SK-N-SH (cell line): ENCODE measurements at regions not wholly inside any gene's neighbourhood (a gene's known extent, or its start where the extent isn't known, plus 50 kb on each side); places are given as distances from the start of the nearest gene placed in this dataset.

Experiments
- CTCF ChIA-PET: fragments of 300-600, 350-600 bp; formaldehyde crosslinking; extraction: SDS; loops from one replicate; lab custom pipeline; 2021; lab: Yijun Ruan, JAX
- POLR2A ChIA-PET: fragments of 350-600 bp; sonication (Branson Sonifier 250); formaldehyde crosslinking; extraction: SDS; loops from one replicate; lab custom pipeline; 2020; ENCODE audit warnings: antibody characterized with exemption, inconsistent platforms; lab: Yijun Ruan, JAX
- DNase-seq: peaks from one replicate; pipeline ENCODE4 v3.0.0; 2012
- H2AFZ ChIP-seq: fragments of 200-600 bp; sonication (generic); 2 replicates; pipeline ENCODE4 v1.8.1; 2016; ENCODE audit warnings: antibody characterized with exemption, mild to moderate bottlenecking, low read depth
- H3F3A ChIP-seq: fragments of 200-600 bp; sonication (generic); replicated peaks from 2 replicates; pipeline ENCODE3; 2016; ENCODE audit warnings: antibody characterized with exemption, mild to moderate bottlenecking; ENCODE audit not compliant: insufficient read depth
- H3K27ac ChIP-seq, 2 experiments: fragments of 200-500 bp in 1 of 2; fragments of 200-600 bp in 1 of 2; sonication (Bioruptor generic) in 1 of 2; sonication (generic), shearing (Covaris generic) in 1 of 2; 2 replicates each; pipeline versions ENCODE4 v1.5.1 to v1.6.1; 2014 to 2016; ENCODE audit warnings: low read depth in 2 of 2, inconsistent platforms in 1 of 2, low read length in 1 of 2, mild to moderate bottlenecking in 1 of 2, mixed read lengths in 1 of 2
- H3K27me3 ChIP-seq: fragments of 200-600 bp; sonication (generic), shearing (Covaris generic); 2 replicates; pipeline ENCODE4 v1.6.1; 2016; ENCODE audit warnings: mixed run types; ENCODE audit not compliant: insufficient read depth
- H3K36me3 ChIP-seq, 2 experiments: fragments of 200-500 bp in 1 of 2; fragments of 200-600 bp in 1 of 2; sonication (Bioruptor generic) in 1 of 2; sonication (generic) in 1 of 2; replicated peaks in 1 of 2; 2 replicates each; pipeline versions ENCODE3 to v1.5.1; 2014 to 2016; ENCODE audit warnings: low read length in 1 of 2, mild to moderate bottlenecking in 1 of 2; ENCODE audit not compliant: insufficient read depth in 2 of 2, control insufficient read depth in 1 of 2
- H3K4me1 ChIP-seq, 2 experiments: fragments of 200-500 bp in 1 of 2; fragments of 200-600 bp in 1 of 2; sonication (Bioruptor generic) in 1 of 2; sonication (generic), shearing (Covaris generic) in 1 of 2; 2 replicates each; pipeline versions ENCODE4 v1.5.1 to v1.6.1; 2014 to 2016; ENCODE audit warnings: low read depth in 1 of 2, low read length in 1 of 2, mixed run types in 1 of 2; ENCODE audit not compliant: insufficient read depth in 2 of 2, control insufficient read depth in 1 of 2
- H3K4me2 ChIP-seq: fragments of 200-600 bp; sonication (generic), shearing (Covaris generic); 2 replicates; pipeline ENCODE4 v1.6.1; 2017; ENCODE audit warnings: mixed run types
- H3K4me3 ChIP-seq, 2 experiments: fragments of 200-500 bp in 1 of 2; fragments of 200-600 bp in 1 of 2; sonication (Bioruptor generic) in 1 of 2; sonication (generic), shearing (Covaris generic) in 1 of 2; 2 replicates each; pipeline versions ENCODE4 v1.5.1 to v1.8.1; 2014 to 2016; ENCODE audit warnings: low read depth in 2 of 2, inconsistent platforms in 1 of 2, low read length in 1 of 2, mild to moderate bottlenecking in 1 of 2, mixed read lengths in 1 of 2, moderate library complexity in 1 of 2
- H3K79me2 ChIP-seq: fragments of 200-600 bp; sonication (generic); 2 replicates; pipeline ENCODE4 v1.8.1; 2017; ENCODE audit warnings: mild to moderate bottlenecking; ENCODE audit not compliant: insufficient read depth
- H3K9ac ChIP-seq: fragments of 200-600 bp; sonication (generic); 2 replicates; pipeline ENCODE4 v1.6.1; 2017; ENCODE audit warnings: mixed run types
- H3K9me2 ChIP-seq: fragments of 200-600 bp; sonication (generic); 2 replicates; pipeline ENCODE4 v1.6.1; 2017; ENCODE audit warnings: mixed run types
- H3K9me3 ChIP-seq: fragments of 200-600 bp; sonication (generic); 2 replicates; pipeline ENCODE4 v1.6.1; 2017; ENCODE audit warnings: mixed run types, mild to moderate bottlenecking, moderate library complexity
- H4K20me1 ChIP-seq: fragments of 200-600 bp; sonication (generic); 2 replicates; pipeline ENCODE4 v1.6.1; 2017; ENCODE audit warnings: mild to moderate bottlenecking, mixed run types; ENCODE audit not compliant: insufficient read depth
- EZH2phosphoT487 ChIP-seq: fragments of 200-600 bp; sonication (generic); IDR thresholded peaks from 2 replicates; pipeline ENCODE4 v1.6.1; 2017; ENCODE audit warnings: low read depth, mixed run types, mild to moderate bottlenecking, antibody characterized with exemption, moderate library complexity, borderline replicate concordance
- FOXJ3 ChIP-seq: sonication (generic); formaldehyde crosslinking; IDR thresholded peaks from 2 replicates; pipeline ENCODE4 v1.5.1; 2020; ENCODE audit warnings: mild to moderate bottlenecking, missing genetic modification reagents
- FOXM1 ChIP-seq: IDR thresholded peaks from 2 replicates; pipeline ENCODE4 v1.4.0; 2012; ENCODE audit warnings: low read depth, mild to moderate bottlenecking
- GABPA ChIP-seq: IDR thresholded peaks from 2 replicates; pipeline ENCODE4 v1.4.0; 2012; ENCODE audit warnings: low read depth, mild to moderate bottlenecking
- GATA2 ChIP-seq: sonication (generic); formaldehyde crosslinking; IDR thresholded peaks from 2 replicates; pipeline ENCODE4 v1.5.0; 2020; ENCODE audit warnings: mild to moderate bottlenecking, missing genetic modification reagents
- JUND ChIP-seq: IDR thresholded peaks from 2 replicates; pipeline ENCODE4 v1.4.0; 2012
- MXI1 ChIP-seq: IDR thresholded peaks from 2 replicates; pipeline ENCODE4 v1.6.1; 2012; ENCODE audit warnings: mild to moderate bottlenecking, low read depth, low read length, improper control_type of control experiment
- NFIC ChIP-seq: IDR thresholded peaks from 2 replicates; pipeline ENCODE4 v1.4.0; 2012; ENCODE audit warnings: borderline replicate concordance
- NRF1 ChIP-seq: IDR thresholded peaks from 2 replicates; pipeline ENCODE4 v1.6.1; 2012; ENCODE audit warnings: low read depth, mild to moderate bottlenecking, low read length
- RCOR1 ChIP-seq: fragments of 150-350 bp; IDR thresholded peaks from 2 replicates; pipeline ENCODE4 v1.6.1; 2017; ENCODE audit warnings: antibody characterized with exemption, low read length
- RXRA ChIP-seq: IDR thresholded peaks from 2 replicates; pipeline ENCODE4 v1.4.0; 2012; ENCODE audit warnings: low read depth, mild to moderate bottlenecking, borderline replicate concordance
- TAF1 ChIP-seq: IDR thresholded peaks from 2 replicates; pipeline ENCODE4 v1.6.1; 2012; ENCODE audit warnings: low read depth, mild to moderate bottlenecking, low read length, moderate library complexity, borderline replicate concordance
- WGBS: methylation state at CpG from one replicate; pipeline ENCODE4 v1.1.6; 2017; ENCODE audit warnings: low lambda C conversion rate; 5-methylcytosine and 5-hydroxymethylcytosine counted together
- TF ChIP-seq, protein P1 (sequence below): fragments of 200-600 bp; sonication (generic); IDR thresholded peaks from 2 replicates; pipeline ENCODE4 v1.6.1; 2017; ENCODE audit warnings: antibody characterized with exemption, mild to moderate bottlenecking, moderate library complexity
- TF ChIP-seq, protein P2 (sequence below): fragments of 150-350 bp; IDR thresholded peaks from 2 replicates; pipeline ENCODE4 v1.6.1; 2016; ENCODE audit warnings: mild to moderate bottlenecking, low read depth, low read length
- TF ChIP-seq, protein P3 (sequence below): IDR thresholded peaks from 2 replicates; pipeline ENCODE4; 2012
- TF ChIP-seq, protein P4 (sequence below): IDR thresholded peaks from 2 replicates; pipeline ENCODE4 v1.4.0; 2012; ENCODE audit warnings: low read depth, borderline replicate concordance
- TF ChIP-seq, protein P5 (sequence below): IDR thresholded peaks from 2 replicates; pipeline ENCODE4 v1.6.1; 2012; ENCODE audit warnings: mild to moderate bottlenecking, low read depth, low read length, moderate library complexity

DNA sequence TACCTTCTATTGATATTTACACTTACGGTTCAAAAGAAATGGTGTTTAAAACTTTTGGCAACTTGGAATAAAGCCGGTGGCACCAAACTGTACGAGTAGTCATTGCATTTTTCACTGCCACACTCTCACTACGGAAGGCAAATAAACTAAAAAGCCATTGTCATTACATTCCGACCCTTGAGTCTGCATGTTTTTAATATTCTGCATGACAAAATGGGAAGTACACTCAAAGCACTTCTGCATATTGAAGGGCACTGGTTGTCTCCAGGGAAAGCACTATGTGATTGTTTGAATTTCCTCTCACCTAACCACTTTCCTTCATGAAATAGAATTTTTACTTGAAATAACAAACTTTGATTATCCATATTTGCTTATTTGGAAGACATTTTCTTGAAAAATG, 426.3 kb downstream of the CETN3 start (continued):
- TF ChIP-seq, protein P1, sequence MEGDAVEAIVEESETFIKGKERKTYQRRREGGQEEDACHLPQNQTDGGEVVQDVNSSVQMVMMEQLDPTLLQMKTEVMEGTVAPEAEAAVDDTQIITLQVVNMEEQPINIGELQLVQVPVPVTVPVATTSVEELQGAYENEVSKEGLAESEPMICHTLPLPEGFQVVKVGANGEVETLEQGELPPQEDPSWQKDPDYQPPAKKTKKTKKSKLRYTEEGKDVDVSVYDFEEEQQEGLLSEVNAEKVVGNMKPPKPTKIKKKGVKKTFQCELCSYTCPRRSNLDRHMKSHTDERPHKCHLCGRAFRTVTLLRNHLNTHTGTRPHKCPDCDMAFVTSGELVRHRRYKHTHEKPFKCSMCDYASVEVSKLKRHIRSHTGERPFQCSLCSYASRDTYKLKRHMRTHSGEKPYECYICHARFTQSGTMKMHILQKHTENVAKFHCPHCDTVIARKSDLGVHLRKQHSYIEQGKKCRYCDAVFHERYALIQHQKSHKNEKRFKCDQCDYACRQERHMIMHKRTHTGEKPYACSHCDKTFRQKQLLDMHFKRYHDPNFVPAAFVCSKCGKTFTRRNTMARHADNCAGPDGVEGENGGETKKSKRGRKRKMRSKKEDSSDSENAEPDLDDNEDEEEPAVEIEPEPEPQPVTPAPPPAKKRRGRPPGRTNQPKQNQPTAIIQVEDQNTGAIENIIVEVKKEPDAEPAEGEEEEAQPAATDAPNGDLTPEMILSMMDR = no peak
- TF ChIP-seq FOXJ3 (CRISPR knock-in tag) (no peak), RCOR1 (no peak), JUND (no peak), NRF1 (no peak), MXI1 (no peak)
- TF ChIP-seq, protein P2, sequence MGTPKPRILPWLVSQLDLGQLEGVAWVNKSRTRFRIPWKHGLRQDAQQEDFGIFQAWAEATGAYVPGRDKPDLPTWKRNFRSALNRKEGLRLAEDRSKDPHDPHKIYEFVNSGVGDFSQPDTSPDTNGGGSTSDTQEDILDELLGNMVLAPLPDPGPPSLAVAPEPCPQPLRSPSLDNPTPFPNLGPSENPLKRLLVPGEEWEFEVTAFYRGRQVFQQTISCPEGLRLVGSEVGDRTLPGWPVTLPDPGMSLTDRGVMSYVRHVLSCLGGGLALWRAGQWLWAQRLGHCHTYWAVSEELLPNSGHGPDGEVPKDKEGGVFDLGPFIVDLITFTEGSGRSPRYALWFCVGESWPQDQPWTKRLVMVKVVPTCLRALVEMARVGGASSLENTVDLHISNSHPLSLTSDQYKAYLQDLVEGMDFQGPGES = no peak

DNA sequence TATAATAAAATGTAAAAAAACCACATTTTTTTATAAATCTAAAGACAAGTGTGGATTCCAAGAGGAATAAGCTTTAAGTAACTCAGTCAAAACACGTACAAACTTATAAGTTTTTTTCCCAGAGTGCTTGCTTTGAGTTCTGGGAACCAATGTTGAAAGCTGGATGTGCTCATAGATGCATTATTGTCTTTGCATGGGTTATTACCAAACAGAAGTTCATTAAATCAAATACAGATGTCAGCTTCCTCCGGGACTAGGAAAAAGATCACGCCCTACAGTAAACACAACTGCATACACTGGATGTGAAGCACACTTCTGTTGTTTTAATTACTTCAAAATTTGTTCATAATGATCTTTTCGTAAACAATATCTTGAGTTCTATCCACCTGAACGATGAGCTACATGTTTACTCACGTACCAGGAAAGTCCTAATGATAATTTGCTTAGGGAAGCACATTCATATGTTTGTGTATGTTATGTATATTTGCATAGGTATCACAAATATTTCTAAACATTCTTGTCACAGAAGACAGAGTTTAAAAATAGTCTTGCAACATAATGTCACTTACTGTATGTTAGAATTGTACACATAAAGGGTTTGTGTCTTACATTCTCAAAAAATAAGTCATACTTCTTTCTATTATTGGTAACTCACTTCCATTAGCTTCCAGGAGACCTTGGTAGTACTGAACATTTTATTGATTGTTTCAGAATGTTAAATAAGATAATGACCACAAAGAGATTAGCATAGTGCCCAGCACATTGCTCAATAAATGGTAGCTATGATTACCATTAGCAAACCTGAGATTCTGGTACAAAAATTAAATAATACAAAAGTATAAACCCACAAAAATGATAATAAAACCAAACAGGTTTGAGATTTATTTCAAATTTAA, 427.4 kb downstream of the CETN3 start:
- DNase-seq = peak; percentile 4
- no peaks in the 10 kb centered on the region for H3K36me3 ChIP-seq
- H2AFZ ChIP-seq = no peak overlapping the region
- no peak overlapping the region for H3K27ac ChIP-seq
- H3K79me2 ChIP-seq = no peaks in the 10 kb centered on the region
- no peaks in the 10 kb centered on the region for H3K27me3 ChIP-seq
- ChIA-PET POLR2A (no interaction called here), CTCF (interaction anchor here (1.3 kb wide), 1 partner anchor 1255 kb away, joined by 6 read pairs; no protein-coding TSS in a partner anchor)
- H3K9ac ChIP-seq = no peak overlapping the region
- TF ChIP-seq FOXM1 (no peak), TAF1 (no peak), GABPA (no peak), GATA2 (CRISPR knock-in tag) (no peak), EZH2phosphoT487 (no peak), NFIC (no peak), RXRA (no peak)
- TF ChIP-seq, protein P3, sequence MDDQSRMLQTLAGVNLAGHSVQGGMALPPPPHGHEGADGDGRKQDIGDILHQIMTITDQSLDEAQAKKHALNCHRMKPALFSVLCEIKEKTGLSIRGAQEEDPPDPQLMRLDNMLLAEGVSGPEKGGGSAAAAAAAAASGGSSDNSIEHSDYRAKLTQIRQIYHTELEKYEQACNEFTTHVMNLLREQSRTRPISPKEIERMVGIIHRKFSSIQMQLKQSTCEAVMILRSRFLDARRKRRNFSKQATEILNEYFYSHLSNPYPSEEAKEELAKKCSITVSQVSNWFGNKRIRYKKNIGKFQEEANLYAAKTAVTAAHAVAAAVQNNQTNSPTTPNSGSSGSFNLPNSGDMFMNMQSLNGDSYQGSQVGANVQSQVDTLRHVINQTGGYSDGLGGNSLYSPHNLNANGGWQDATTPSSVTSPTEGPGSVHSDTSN = no peak
- TF ChIP-seq, protein P4, sequence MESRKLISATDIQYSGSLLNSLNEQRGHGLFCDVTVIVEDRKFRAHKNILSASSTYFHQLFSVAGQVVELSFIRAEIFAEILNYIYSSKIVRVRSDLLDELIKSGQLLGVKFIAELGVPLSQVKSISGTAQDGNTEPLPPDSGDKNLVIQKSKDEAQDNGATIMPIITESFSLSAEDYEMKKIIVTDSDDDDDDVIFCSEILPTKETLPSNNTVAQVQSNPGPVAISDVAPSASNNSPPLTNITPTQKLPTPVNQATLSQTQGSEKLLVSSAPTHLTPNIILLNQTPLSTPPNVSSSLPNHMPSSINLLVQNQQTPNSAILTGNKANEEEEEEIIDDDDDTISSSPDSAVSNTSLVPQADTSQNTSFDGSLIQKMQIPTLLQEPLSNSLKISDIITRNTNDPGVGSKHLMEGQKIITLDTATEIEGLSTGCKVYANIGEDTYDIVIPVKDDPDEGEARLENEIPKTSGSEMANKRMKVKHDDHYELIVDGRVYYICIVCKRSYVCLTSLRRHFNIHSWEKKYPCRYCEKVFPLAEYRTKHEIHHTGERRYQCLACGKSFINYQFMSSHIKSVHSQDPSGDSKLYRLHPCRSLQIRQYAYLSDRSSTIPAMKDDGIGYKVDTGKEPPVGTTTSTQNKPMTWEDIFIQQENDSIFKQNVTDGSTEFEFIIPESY = no peak
- TF ChIP-seq, protein P2 = no peak
- TF ChIP-seq, protein P5, sequence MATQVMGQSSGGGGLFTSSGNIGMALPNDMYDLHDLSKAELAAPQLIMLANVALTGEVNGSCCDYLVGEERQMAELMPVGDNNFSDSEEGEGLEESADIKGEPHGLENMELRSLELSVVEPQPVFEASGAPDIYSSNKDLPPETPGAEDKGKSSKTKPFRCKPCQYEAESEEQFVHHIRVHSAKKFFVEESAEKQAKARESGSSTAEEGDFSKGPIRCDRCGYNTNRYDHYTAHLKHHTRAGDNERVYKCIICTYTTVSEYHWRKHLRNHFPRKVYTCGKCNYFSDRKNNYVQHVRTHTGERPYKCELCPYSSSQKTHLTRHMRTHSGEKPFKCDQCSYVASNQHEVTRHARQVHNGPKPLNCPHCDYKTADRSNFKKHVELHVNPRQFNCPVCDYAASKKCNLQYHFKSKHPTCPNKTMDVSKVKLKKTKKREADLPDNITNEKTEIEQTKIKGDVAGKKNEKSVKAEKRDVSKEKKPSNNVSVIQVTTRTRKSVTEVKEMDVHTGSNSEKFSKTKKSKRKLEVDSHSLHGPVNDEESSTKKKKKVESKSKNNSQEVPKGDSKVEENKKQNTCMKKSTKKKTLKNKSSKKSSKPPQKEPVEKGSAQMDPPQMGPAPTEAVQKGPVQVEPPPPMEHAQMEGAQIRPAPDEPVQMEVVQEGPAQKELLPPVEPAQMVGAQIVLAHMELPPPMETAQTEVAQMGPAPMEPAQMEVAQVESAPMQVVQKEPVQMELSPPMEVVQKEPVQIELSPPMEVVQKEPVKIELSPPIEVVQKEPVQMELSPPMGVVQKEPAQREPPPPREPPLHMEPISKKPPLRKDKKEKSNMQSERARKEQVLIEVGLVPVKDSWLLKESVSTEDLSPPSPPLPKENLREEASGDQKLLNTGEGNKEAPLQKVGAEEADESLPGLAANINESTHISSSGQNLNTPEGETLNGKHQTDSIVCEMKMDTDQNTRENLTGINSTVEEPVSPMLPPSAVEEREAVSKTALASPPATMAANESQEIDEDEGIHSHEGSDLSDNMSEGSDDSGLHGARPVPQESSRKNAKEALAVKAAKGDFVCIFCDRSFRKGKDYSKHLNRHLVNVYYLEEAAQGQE = no peak
- H3F3A ChIP-seq = no peaks in the 10 kb centered on the region
- no peaks in the 10 kb centered on the region for H3K9me2 ChIP-seq
- H3K9me3 ChIP-seq = no peaks in the 10 kb centered on the region
- H4K20me1 ChIP-seq = no peaks in the 10 kb centered on the region
- H3K4me2 ChIP-seq = no peak overlapping the region
- no peak overlapping the region for H3K4me3 ChIP-seq
- WGBS = 64% methylated on average over 6 of the region's 6 CpGs
- no peaks in the 10 kb centered on the region; a peak in 1 of 4 replicates for H3K4me1 ChIP-seq
